ENCODE measurements at regions not wholly inside any gene's neighbourhood (a gene's known extent, or its start where the extent isn't known, plus 50 kb on each side); places are given as distances from the start of the nearest gene placed in this dataset.

GRCh38 chr2:121002597-121002996 lies 266.9 kb downstream of the GLI2 start:
- TF ChIP-seq EZH2 (IDR thresholded peaks at IDR 0.05; ENCODE audit: borderline replicate concordance), result no peak
- TF ChIP-seq EZH2phosphoT487 (IDR thresholded peaks at IDR 0.05; ENCODE audit: low read depth, severe bottlenecking, unreplicated experiment), result no peak
- no peak for TF ChIP-seq CTCF (IDR thresholded peaks at IDR 0.05; ENCODE audit: poor library complexity)
